VCaP (cell line): ENCODE measurements at regions not wholly inside any gene's neighbourhood (a gene's known extent, or its start where the extent isn't known, plus 50 kb on each side); places are given as distances from the start of the nearest gene placed in this dataset.

Experiments
- H3K27ac ChIP-seq: fragments of 450-650 bp; 2 replicates; pipeline ENCODE4 v1.5.1; 2017
- TF ChIP-seq, protein P1 (sequence below): fragments of 450-650 bp; conservative IDR thresholded peaks from 2 replicates; pipeline ENCODE4 v1.5.1; 2017; ENCODE audit warnings: mild to moderate bottlenecking, moderate library complexity

DNA sequence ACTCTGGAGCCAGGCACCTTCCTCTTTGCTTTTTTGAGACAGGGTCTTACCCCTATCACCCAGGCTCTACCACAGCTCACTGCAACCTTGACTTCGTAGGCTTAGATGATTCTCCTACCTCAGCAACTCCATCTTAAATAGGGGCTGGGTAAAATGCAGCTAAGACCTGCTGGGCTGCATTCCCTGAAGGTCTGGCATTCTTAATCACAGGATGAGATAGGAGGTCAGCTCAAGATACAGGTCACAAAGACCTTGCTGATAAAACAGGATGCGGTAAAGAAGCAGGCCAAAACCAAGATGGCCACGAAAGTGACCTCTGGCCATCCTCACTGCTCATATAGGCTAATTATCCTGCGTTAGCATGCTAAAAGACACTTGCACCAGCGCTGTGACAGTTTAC is 770.8 kb upstream of the PRKX start:
- TF ChIP-seq, protein P1, sequence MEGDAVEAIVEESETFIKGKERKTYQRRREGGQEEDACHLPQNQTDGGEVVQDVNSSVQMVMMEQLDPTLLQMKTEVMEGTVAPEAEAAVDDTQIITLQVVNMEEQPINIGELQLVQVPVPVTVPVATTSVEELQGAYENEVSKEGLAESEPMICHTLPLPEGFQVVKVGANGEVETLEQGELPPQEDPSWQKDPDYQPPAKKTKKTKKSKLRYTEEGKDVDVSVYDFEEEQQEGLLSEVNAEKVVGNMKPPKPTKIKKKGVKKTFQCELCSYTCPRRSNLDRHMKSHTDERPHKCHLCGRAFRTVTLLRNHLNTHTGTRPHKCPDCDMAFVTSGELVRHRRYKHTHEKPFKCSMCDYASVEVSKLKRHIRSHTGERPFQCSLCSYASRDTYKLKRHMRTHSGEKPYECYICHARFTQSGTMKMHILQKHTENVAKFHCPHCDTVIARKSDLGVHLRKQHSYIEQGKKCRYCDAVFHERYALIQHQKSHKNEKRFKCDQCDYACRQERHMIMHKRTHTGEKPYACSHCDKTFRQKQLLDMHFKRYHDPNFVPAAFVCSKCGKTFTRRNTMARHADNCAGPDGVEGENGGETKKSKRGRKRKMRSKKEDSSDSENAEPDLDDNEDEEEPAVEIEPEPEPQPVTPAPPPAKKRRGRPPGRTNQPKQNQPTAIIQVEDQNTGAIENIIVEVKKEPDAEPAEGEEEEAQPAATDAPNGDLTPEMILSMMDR, result no peak
- no peak overlapping the region for H3K27ac ChIP-seq

DNA sequence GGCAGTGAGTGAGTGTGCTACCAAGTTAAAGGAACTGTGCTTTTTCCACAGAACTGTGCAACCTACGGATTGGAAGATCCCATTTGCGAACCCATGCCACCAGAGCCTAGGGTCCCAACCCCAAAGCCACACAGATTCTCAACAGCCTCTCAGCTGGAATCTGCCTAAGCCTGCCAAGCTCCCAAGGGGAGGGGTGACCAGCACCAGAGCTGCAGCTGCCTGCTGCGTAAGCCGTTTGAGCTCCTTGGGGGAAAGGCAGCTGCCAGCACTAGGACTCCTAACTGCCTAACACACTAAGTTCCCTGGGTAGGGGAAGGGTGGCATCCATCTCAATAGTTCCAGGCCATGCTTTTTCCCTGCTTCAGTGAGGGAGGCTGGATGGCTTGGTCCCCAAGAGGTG is 738.1 kb upstream of the PRKX start:
- TF ChIP-seq, protein P1, result no peak
- H3K27ac ChIP-seq, result no peak overlapping the region

DNA sequence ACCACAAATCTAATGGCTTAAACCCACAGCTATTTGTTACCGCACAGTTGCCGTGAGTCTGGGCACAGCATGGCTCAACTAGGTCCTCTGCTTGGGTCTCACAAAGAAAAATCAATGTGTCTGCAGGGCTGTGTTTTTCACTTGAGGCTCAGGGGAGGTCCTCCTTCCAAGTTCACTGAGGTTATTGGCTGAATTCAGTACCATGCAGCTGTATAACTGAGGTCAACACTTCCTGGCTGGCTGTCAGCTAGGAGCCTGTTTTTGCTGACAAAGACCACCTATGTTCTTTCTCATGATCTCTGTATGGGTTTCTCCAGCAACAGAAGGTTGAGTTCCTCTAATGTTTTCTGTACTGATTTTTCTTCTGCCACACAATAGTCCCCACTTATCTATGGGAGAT is 736.7 kb upstream of the PRKX start:
- H3K27ac ChIP-seq, result no peak overlapping the region
- TF ChIP-seq, protein P1, result no peak

DNA sequence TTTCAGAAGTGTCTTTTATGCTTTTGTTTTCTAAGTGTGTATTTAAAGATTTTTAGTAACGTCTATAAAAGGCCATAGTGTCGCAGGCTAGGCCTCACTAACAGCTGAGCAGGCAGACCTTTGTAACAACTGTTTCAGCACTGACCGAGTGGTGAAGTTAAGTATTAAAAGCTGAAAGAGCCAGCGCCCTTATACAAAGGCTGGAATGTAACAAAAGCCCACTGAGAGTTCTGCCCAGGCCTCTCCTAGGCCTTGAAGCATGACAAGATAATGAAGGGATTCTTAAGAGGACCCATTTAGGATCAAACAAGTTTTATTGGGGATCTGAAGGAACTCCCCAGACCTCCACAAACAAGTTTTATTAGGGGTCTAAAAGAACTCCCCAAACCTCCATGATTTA is 722.5 kb upstream of the PRKX start:
- TF ChIP-seq, protein P1, result no peak
- no peak overlapping the region for H3K27ac ChIP-seq

DNA sequence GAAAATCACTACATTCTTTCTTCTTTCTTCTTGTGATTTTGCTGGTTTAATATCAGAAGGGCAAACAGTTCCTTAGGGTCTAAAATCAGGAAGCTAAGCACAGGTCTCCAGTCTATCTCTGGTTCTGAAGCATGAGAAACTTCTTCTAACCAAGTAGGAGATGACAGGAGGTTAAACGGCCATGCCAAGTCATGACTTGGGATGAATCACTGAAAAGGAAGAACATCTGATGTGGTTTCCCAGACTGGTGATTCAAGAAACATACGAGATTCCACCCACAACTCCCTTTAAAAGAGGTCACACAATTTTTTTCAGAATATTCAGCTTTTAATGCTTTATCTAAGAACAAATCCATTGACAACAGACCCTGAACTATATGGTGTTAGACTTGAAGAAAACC is 684.0 kb upstream of the PRKX start:
- no peak overlapping the region for H3K27ac ChIP-seq
- TF ChIP-seq, protein P1, result no peak

DNA sequence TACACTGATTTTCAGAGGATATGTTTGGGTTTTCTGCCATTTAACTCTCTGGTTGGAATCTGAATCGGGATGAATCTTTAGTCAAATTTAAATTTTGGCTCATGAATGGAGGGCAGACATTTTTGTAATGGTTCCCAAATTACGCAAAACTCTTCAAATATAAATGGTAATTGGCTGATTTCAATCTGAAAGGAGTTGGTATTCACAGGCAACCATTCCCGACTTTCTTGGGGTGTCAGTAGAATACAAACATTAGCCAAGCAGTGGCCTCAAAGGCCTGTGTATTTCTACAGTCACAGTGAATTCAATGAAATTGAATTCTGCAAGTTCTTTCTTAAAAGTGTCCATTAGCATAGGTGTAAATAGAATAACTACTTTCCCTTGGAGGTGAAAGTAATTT is 668.8 kb upstream of the PRKX start:
- H3K27ac ChIP-seq, result no peak overlapping the region
- TF ChIP-seq, protein P1, result no peak

DNA sequence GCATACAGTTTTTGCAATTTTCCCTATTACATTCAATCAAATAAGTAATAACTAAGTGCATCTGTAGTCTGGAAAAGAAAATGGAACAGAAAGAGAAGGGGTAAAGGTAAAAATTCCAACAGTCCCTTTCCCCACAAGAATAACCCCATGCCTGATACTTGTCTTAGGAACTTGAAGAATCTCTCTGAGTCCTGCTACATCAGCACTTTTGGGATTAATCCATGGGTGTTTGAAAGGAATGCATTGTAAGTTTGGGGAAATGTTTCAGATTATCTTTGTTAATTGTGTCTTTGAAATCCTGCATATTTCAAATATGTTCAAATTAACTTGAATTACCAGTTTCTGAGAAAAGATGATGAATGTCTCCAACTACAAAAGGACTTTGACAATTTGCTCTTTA is 667.3 kb upstream of the PRKX start:
- H3K27ac ChIP-seq, result no peak overlapping the region
- TF ChIP-seq, protein P1, result no peak

DNA sequence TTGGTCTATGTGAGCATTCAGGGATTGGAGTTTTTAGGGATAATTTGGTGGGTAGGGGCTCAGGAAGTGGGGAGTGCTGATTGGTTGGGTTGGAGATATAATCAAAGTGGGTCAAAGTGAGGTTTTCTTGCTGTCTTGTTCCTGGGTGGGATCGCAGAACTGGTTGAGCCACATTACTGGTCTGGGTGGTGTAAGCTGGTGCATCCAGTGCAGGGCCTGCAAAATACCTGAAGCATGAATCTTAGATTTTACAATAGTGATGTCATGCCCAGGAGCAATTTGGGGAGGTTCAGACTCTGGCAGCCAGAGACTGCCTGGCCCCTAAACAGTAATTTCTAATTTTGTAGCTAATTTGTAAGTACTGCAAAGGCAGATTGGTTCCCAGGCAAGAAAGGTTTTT is 665.6 kb upstream of the PRKX start:
- H3K27ac ChIP-seq, result no peak overlapping the region
- TF ChIP-seq, protein P1, result no peak
